ENCODE measurements at regions not wholly inside any gene's neighbourhood (a gene's known extent, or its start where the extent isn't known, plus 50 kb on each side); places are given as distances from the start of the nearest gene placed in this dataset.

- Histone ChIP-seq H3K9me3 (no peaks in the 10 kb centered on the region), H3K27ac (no peak overlapping the region), H3K4me3 (peak overlapping the region; percentile 13 to 33), H3K4me1 (peaks cover 0 to 12% (median 0%) of the 10 kb centered on the region in 4 donors), H3K27me3 (no peaks in the 10 kb centered on the region), H3K36me3 (no peaks in the 10 kb centered on the region)
- no peak for TF ChIP-seq CTCF (IDR thresholded peaks at IDR 0.05)
- no peak for DNase-seq
- intact Hi-C loops (cut with DNase I; ENCODE audit: low total_unique reads) = no loop called here
These were observed 251.7 kb upstream of the MYO3A start for GRCh38 chr10:25682203-25682851.

DNA sequence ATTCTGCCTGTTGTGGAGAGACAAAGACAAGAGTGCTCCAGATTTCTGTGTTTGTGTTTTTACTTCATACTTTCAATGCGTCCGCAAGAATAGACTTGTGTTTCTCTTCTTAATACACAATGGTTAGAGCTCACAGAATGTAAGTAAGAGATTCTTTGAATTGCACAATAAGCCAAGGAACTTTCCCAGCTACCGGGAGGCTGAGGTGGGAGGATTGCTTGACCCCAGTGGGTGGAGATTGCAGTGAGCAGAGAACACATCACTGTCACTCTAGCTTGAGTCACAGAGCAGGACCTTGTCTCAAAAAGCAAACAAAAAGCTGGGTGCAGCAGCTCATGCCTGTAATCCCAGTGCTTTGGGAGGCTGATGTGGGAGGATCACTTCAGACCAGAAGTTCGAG is 250.7 kb upstream of the MYO3A start:
- no peak overlapping the region for H3K27ac ChIP-seq
- H3K9me3 ChIP-seq = no peaks in the 10 kb centered on the region
- DNase-seq = no peak
- peaks cover 0 to 12% (median 0%) of the 10 kb centered on the region in 4 donors for H3K4me1 ChIP-seq
- H3K27me3 ChIP-seq = no peaks in the 10 kb centered on the region
- no peak overlapping the region for H3K4me3 ChIP-seq
- TF ChIP-seq CTCF (IDR thresholded peaks at IDR 0.05) = no peak
- intact Hi-C loops (cut with DNase I; ENCODE audit: low total_unique reads) = no loop called here
- H3K36me3 ChIP-seq = no peaks in the 10 kb centered on the region

- H3K4me3 ChIP-seq = no peak overlapping the region
- H3K27ac ChIP-seq = no peak overlapping the region
- DNase-seq = no peak
- TF ChIP-seq CTCF (IDR thresholded peaks at IDR 0.05) = no peak
- intact Hi-C loops (cut with DNase I; ENCODE audit: low total_unique reads) = no loop called here
- no peaks in the 10 kb centered on the region for H3K36me3 ChIP-seq
- H3K4me1 ChIP-seq = peaks cover 0 to 3% (median 0%) of the 10 kb centered on the region in 4 donors
- H3K27me3 ChIP-seq = no peaks in the 10 kb centered on the region
- H3K9me3 ChIP-seq = no peaks in the 10 kb centered on the region
These were observed 246.5 kb upstream of the MYO3A start for GRCh38 chr10:25687521-25687920.

DNA sequence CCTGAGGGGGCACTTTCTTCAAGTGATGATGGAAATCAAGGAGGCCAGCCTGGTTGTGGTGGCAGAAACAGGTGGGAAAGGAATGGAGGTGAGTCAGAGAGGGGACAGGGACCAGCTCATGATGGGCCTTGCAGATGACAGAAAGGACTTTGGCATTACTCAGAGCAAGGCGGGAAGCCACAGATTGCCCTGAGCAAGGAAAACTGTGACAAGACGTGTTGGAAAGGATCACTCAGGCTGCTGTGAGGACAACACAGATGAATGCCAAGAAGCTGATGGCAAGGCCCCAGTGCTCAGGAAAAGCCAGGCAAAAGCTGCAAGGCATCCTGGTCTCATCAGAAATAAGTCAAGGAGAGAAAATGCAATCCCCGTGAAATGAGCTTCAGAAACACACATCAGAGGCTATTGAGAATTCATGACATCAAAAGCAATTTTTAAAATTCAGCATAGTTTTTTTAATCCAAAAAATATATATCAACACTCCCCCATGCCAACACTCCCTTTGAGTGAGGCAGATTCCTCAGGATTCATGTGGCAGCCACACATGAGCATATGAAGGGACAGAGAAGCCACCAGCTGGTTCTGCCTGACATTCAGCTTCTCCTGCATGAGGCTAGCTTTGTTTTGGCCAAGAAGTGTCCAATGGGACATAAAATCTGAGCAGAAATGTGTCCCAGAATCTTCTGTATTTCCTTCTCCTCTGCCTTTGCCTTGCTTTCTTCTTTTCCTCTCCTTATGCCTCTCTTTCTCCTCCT is 244.5 kb upstream of the MYO3A start:
- no peaks in the 10 kb centered on the region for H3K9me3 ChIP-seq
- H3K27ac ChIP-seq = no peak overlapping the region
- no peak overlapping the region for H3K4me3 ChIP-seq
- intact Hi-C loops (cut with DNase I; ENCODE audit: low total_unique reads) = no loop called here
- no peak for TF ChIP-seq CTCF (IDR thresholded peaks at IDR 0.05)
- no peaks in the 10 kb centered on the region for H3K36me3 ChIP-seq
- no peaks in the 10 kb centered on the region for H3K4me1 ChIP-seq
- no peaks in the 10 kb centered on the region for H3K27me3 ChIP-seq
- DNase-seq = no peak

GRCh38 chr10:25692761-25693160 is 241.3 kb upstream of the MYO3A start:
- Histone ChIP-seq H3K36me3 (no peaks in the 10 kb centered on the region), H3K9me3 (no peaks in the 10 kb centered on the region), H3K4me3 (no peak overlapping the region), H3K27ac (no peak overlapping the region), H3K27me3 (no peaks in the 10 kb centered on the region), H3K4me1 (no peaks in the 10 kb centered on the region)
- DNase-seq = no peak
- intact Hi-C loops (cut with DNase I; ENCODE audit: low total_unique reads) = no loop called here
- TF ChIP-seq CTCF (IDR thresholded peaks at IDR 0.05) = no peak
